ENCODE measurements at regions not wholly inside any gene's neighbourhood (a gene's known extent, or its start where the extent isn't known, plus 50 kb on each side); places are given as distances from the start of the nearest gene placed in this dataset.

- TF ChIP-seq, protein P1, sequence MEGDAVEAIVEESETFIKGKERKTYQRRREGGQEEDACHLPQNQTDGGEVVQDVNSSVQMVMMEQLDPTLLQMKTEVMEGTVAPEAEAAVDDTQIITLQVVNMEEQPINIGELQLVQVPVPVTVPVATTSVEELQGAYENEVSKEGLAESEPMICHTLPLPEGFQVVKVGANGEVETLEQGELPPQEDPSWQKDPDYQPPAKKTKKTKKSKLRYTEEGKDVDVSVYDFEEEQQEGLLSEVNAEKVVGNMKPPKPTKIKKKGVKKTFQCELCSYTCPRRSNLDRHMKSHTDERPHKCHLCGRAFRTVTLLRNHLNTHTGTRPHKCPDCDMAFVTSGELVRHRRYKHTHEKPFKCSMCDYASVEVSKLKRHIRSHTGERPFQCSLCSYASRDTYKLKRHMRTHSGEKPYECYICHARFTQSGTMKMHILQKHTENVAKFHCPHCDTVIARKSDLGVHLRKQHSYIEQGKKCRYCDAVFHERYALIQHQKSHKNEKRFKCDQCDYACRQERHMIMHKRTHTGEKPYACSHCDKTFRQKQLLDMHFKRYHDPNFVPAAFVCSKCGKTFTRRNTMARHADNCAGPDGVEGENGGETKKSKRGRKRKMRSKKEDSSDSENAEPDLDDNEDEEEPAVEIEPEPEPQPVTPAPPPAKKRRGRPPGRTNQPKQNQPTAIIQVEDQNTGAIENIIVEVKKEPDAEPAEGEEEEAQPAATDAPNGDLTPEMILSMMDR (IDR thresholded peaks at IDR 0.05; ENCODE audit: low read depth, low read length) = no peak
- TF ChIP-seq POLR2A (IDR thresholded peaks at IDR 0.05; ENCODE audit: extremely low read depth, insufficient read length) = no peak
- no peak for TF ChIP-seq MAX (IDR thresholded peaks at IDR 0.05; ENCODE audit: low read depth, low read length)
- no peak for TF ChIP-seq MYC (IDR thresholded peaks at IDR 0.05; ENCODE audit: low read depth, low read length)
Observed at GRCh38 chr1:25065795-25066238, 135.7 kb upstream of the RUNX3 start.

Measured in NB4 (cell line).